DOHH2 (cell line): ENCODE measurements at regions not wholly inside any gene's neighbourhood (a gene's known extent, or its start where the extent isn't known, plus 50 kb on each side); places are given as distances from the start of the nearest gene placed in this dataset.

Experiments
- CTCF ChIP-seq: fragments of 200-600 bp; sonication (generic); IDR thresholded peaks from one replicate; pipeline ENCODE4 v1.5.1; 2014; ENCODE audit warnings: antibody characterized with exemption, mild to moderate bottlenecking, low read depth, low read length; ENCODE audit not compliant: poor library complexity, severe bottlenecking
- EZH2phosphoT487 ChIP-seq: fragments of 200-600 bp; sonication (generic); IDR thresholded peaks from 2 replicates; pipeline ENCODE4 v1.6.1; 2017; ENCODE audit warnings: borderline replicate concordance, mild to moderate bottlenecking, antibody characterized with exemption, low read length, moderate library complexity, mixed read lengths

GRCh38 chr9:1757186-1757585 lies 258.0 kb upstream of the SMARCA2 start:
- TF ChIP-seq CTCF: no peak
- no peak for TF ChIP-seq EZH2phosphoT487
